ENCODE measurements at regions not wholly inside any gene's neighbourhood (a gene's known extent, or its start where the extent isn't known, plus 50 kb on each side); places are given as distances from the start of the nearest gene placed in this dataset.

GRCh38 chr3:18585004-18585968, 160.1 kb upstream of the SATB1 start:
- no peak for TF ChIP-seq CTCF (IDR thresholded peaks at IDR 0.05)
- H3K36me3 ChIP-seq (ENCODE audit: insufficient read depth, low read length): no peaks in the 10 kb centered on the region

GRCh38 chr3:18580268-18580667, 155.1 kb upstream of the SATB1 start:
- Histone ChIP-seq H3K9me3 (ENCODE audit: control insufficient read depth in 1 of 2, insufficient read depth in 1 of 2, low read length in 2 of 2) (no peaks in the 10 kb centered on the region), H3K27me3 (ENCODE audit: control insufficient read depth in 1 of 2, insufficient read depth in 2 of 2, low read length in 2 of 2) (no peaks in the 10 kb centered on the region), H3K4me1 (ENCODE audit: insufficient read depth, low read length) (no peaks in the 10 kb centered on the region), H3K36me3 (ENCODE audit: insufficient read depth, low read length) (no peaks in the 10 kb centered on the region), H3K27ac (ENCODE audit: low read depth in 1 of 2, low read length in 2 of 2) (no peak overlapping the region), H3K4me3 (ENCODE audit: low read length) (no peak overlapping the region)
- no peak for TF ChIP-seq CTCF (IDR thresholded peaks at IDR 0.05)
- ChIA-PET CTCF (no interaction called here), POLR2A (no interaction called here)
- ATAC-seq (ENCODE audit: poor library complexity): peak; percentile 39
- intact Hi-C loops (cut with DNase I, micrococcal nuclease): loop anchor here in 1 of 2 experiments (5.0 kb wide), 1 partner anchor 42 kb away; no protein-coding TSS in a partner anchor
- peak in 3 of 14 experiments; percentile 14 to 31 (median 29) for DNase-seq
- H3K9me3 Mint-ChIP-seq: peaks cover 4% of the 10 kb centered on the region
- H3K27ac Mint-ChIP-seq: no peak overlapping the region
- H3K27me3 Mint-ChIP-seq: no peaks in the 10 kb centered on the region
- H3K4me3 Mint-ChIP-seq: no peak overlapping the region
- H3K4me1 Mint-ChIP-seq (ENCODE audit: low read depth): peaks cover 19% of the 10 kb centered on the region
- H3K36me3 Mint-ChIP-seq (ENCODE audit: low read depth): no peaks in the 10 kb centered on the region

More at GRCh38 chr3:18585004-18585968, 160.1 kb upstream of the SATB1 start:
- peaks cover 9% of the 10 kb centered on the region for H3K4me1 Mint-ChIP-seq (ENCODE audit: low read depth)
- no peak overlapping the region for H3K4me3 ChIP-seq (ENCODE audit: low read length)
- H3K36me3 Mint-ChIP-seq (ENCODE audit: low read depth): no peaks in the 10 kb centered on the region
- POLR2A ChIA-PET: interaction anchor here (0.7 kb wide), 1 partner anchor 29 kb away, joined by 5 read pairs; no protein-coding TSS in a partner anchor
- no peak for ATAC-seq (ENCODE audit: poor library complexity)
- H3K27ac ChIP-seq (ENCODE audit: low read depth in 1 of 2, low read length in 2 of 2): no peak overlapping the region
- no peak for DNase-seq
- H3K4me3 Mint-ChIP-seq: no peak overlapping the region
- intact Hi-C loops (cut with DNase I, micrococcal nuclease): no loop called here
- no peaks in the 10 kb centered on the region for H3K27me3 Mint-ChIP-seq
- CTCF ChIA-PET: no interaction called here
- H3K9me3 Mint-ChIP-seq: peaks cover 4% of the 10 kb centered on the region
- H3K27ac Mint-ChIP-seq: no peak overlapping the region
- H3K9me3 ChIP-seq (ENCODE audit: control insufficient read depth in 1 of 2, insufficient read depth in 1 of 2, low read length in 2 of 2): no peaks in the 10 kb centered on the region
- H3K4me1 ChIP-seq (ENCODE audit: insufficient read depth, low read length): no peaks in the 10 kb centered on the region
- H3K27me3 ChIP-seq (ENCODE audit: control insufficient read depth in 1 of 2, insufficient read depth in 2 of 2, low read length in 2 of 2): no peaks in the 10 kb centered on the region

- peaks cover 16% of the 10 kb centered on the region for H3K4me1 Mint-ChIP-seq (ENCODE audit: low read depth)
- H3K27me3 Mint-ChIP-seq: no peaks in the 10 kb centered on the region
- DNase-seq (no peak), ATAC-seq (ENCODE audit: poor library complexity) (no peak)
- no peak overlapping the region for H3K27ac Mint-ChIP-seq
- H3K36me3 ChIP-seq (ENCODE audit: insufficient read depth, low read length): no peaks in the 10 kb centered on the region
- intact Hi-C loops (cut with DNase I, micrococcal nuclease): loop anchor here in 1 of 2 experiments (5.0 kb wide), 1 partner anchor 43 kb away; no protein-coding TSS in a partner anchor
- H3K9me3 Mint-ChIP-seq: peaks cover 4% of the 10 kb centered on the region
- H3K4me3 Mint-ChIP-seq: no peak overlapping the region
- H3K4me3 ChIP-seq (ENCODE audit: low read length): no peak overlapping the region
- ChIA-PET POLR2A (no interaction called here), CTCF (no interaction called here)
- no peaks in the 10 kb centered on the region for H3K4me1 ChIP-seq (ENCODE audit: insufficient read depth, low read length)
- TF ChIP-seq CTCF (IDR thresholded peaks at IDR 0.05): no peak
- H3K36me3 Mint-ChIP-seq (ENCODE audit: low read depth): no peaks in the 10 kb centered on the region
- H3K27ac ChIP-seq (ENCODE audit: low read depth in 1 of 2, low read length in 2 of 2): no peak overlapping the region
- no peaks in the 10 kb centered on the region for H3K27me3 ChIP-seq (ENCODE audit: control insufficient read depth in 1 of 2, insufficient read depth in 2 of 2, low read length in 2 of 2)
- no peaks in the 10 kb centered on the region for H3K9me3 ChIP-seq (ENCODE audit: control insufficient read depth in 1 of 2, insufficient read depth in 1 of 2, low read length in 2 of 2)
Observed at GRCh38 chr3:18579661-18580060, 154.5 kb upstream of the SATB1 start.

Data from CD4-positive, alpha-beta T cell (primary cell).